ENCODE measurements at regions not wholly inside any gene's neighbourhood (a gene's known extent, or its start where the extent isn't known, plus 50 kb on each side); places are given as distances from the start of the nearest gene placed in this dataset.

DNA sequence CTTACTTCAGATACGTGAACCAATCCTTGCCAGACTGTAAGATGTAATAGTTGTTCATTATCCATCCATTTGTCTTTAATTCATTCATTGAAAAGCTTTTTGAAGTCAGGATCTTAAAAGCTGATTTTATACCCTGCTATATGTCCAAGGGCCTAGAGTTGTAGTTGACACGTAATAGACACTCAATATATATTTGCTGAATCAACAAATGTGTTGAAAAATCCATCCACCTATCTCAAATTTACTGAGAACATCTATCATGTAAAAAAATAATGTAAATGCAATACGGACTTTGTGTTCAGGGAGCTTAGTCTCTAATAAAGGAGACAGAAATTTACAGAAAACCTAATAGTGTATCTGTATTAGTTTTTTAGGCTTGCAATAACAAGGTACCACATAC, 521.0 kb downstream of the METTL15 start:
- Histone ChIP-seq H3K4me1 (ENCODE audit: control insufficient read depth in 1 of 2, insufficient read depth in 2 of 2, low read length in 2 of 2) (no peaks in the 10 kb centered on the region), H3K27me3 (ENCODE audit: low read depth, low read length) (no peaks in the 10 kb centered on the region), H3K9me3 (ENCODE audit: control insufficient read depth in 1 of 2, low read length in 2 of 2) (no peaks in the 10 kb centered on the region)

DNA sequence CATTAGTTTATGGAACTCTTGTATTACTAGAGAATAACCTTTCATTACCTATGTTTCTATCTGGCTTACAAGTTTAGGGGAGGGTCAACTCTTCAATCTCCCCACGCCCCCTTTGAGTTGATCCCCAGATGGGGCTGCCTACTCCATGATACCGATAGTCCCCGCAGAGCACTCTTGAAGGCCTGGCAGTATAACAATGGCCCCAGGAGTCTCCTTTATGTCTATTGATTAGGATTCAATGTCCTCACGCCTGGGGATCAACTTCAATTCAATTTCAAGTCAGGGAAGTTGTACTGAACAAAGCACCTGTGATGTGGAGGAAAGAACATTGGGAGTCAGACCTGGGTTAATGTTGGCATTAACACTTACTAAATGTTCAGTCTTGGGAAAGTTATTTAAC, 520.2 kb downstream of the METTL15 start:
- Histone ChIP-seq H3K27ac (ENCODE audit: low read length) (no peak overlapping the region), H3K4me1 (ENCODE audit: control insufficient read depth in 1 of 2, insufficient read depth in 2 of 2, low read length in 2 of 2) (no peaks in the 10 kb centered on the region), H3K9me3 (ENCODE audit: control insufficient read depth in 1 of 2, low read length in 2 of 2) (no peaks in the 10 kb centered on the region), H3K4me3 (ENCODE audit: low read depth in 1 of 2, low read length in 2 of 2) (no peak overlapping the region), H3K27me3 (ENCODE audit: low read depth, low read length) (no peaks in the 10 kb centered on the region), H3K36me3 (ENCODE audit: control insufficient read depth in 1 of 2, insufficient read depth in 2 of 2, low read length in 2 of 2) (no peaks in the 10 kb centered on the region)

More for the DNA sequence above, 521.0 kb downstream of the METTL15 start:
- Histone ChIP-seq H3K36me3 (ENCODE audit: control insufficient read depth in 1 of 2, insufficient read depth in 2 of 2, low read length in 2 of 2) (no peaks in the 10 kb centered on the region), H3K4me3 (ENCODE audit: low read depth in 1 of 2, low read length in 2 of 2) (no peak overlapping the region), H3K27ac (ENCODE audit: low read length) (no peak overlapping the region)

DNA sequence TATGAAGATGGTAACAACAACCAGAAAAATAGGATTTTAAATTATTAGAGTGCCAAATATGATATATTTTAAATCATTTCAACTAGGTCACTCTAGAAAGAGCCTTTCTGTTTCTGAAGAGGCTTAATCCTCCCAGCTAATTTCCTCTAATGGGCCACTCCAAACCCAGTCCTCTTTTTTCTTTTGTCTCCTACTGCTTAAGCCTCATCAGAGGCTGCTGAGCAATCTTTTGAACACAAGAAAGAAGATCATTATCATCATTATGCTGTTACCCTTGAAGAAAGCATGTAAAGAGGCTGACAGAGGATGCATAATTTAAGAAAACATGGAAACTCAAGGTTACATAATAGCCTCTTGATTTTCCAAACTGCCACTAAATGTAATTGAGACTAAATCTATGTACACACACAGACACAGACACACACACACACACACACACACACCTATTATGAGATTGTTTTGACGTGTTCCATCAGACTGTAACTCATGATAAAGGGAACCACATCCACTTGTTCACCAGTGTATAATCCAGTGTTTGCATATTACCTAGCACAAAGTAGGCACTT, 519.6 kb downstream of the METTL15 start:
- no peaks in the 10 kb centered on the region for H3K27me3 ChIP-seq (ENCODE audit: low read depth, low read length)
- H3K4me1 ChIP-seq (ENCODE audit: control insufficient read depth in 1 of 2, insufficient read depth in 2 of 2, low read length in 2 of 2) = no peaks in the 10 kb centered on the region
- H3K9me3 ChIP-seq (ENCODE audit: control insufficient read depth in 1 of 2, low read length in 2 of 2) = no peaks in the 10 kb centered on the region
- no peak overlapping the region for H3K4me3 ChIP-seq (ENCODE audit: low read depth in 1 of 2, low read length in 2 of 2)
- H3K27ac ChIP-seq (ENCODE audit: low read length) = no peak overlapping the region
- no peaks in the 10 kb centered on the region for H3K36me3 ChIP-seq (ENCODE audit: control insufficient read depth in 1 of 2, insufficient read depth in 2 of 2, low read length in 2 of 2)

DNA sequence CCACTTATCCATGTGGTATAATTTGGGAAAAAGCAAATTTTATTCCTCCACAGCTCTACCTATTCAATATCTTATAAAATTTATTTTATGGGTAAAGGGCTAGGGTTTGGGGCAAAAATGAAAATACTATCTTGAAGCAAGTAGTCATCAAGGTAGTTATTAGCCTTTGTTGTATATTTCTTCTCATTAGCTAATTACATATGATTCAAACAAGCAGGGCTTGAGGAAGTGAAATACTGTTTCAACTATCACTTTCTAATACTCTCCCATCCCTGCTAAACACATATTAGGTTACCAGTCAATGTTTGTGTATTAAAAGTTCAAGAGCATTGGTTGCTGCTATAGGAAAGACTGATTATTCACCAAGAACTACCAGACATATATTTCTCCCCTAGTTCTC, 517.3 kb downstream of the METTL15 start:
- H3K27me3 ChIP-seq (ENCODE audit: low read depth, low read length) = no peaks in the 10 kb centered on the region
- H3K4me1 ChIP-seq (ENCODE audit: control insufficient read depth in 1 of 2, insufficient read depth in 2 of 2, low read length in 2 of 2) = no peaks in the 10 kb centered on the region
- no peaks in the 10 kb centered on the region for H3K9me3 ChIP-seq (ENCODE audit: control insufficient read depth in 1 of 2, low read length in 2 of 2)
- H3K27ac ChIP-seq (ENCODE audit: low read length) = no peak overlapping the region
- H3K4me3 ChIP-seq (ENCODE audit: low read depth in 1 of 2, low read length in 2 of 2) = no peak overlapping the region
- H3K36me3 ChIP-seq (ENCODE audit: control insufficient read depth in 1 of 2, insufficient read depth in 2 of 2, low read length in 2 of 2) = no peaks in the 10 kb centered on the region

DNA sequence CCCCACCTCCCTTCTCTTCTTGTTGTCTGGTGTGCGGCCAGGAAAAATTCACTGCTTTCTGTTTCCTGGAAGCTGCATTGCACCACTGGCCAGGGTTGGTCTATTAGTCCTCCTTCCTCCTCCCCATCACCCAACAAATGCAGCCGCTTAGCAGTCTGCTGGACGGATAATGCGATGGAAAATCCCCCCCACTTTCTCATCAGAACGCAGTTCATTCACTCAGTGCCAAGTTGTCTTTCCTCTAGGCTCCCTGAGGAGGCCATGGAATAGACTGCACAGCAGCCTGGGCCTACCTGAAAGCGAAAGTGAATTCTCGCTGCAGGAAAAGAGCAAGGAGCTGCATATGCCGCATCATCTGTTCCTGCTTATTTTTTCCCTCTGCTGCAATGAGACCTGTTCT, 513.6 kb downstream of the METTL15 start:
- H3K27ac ChIP-seq (ENCODE audit: low read length) = peak overlapping the region; percentile 6
- H3K27me3 ChIP-seq (ENCODE audit: low read depth, low read length) = no peaks in the 10 kb centered on the region
- no peaks in the 10 kb centered on the region for H3K4me1 ChIP-seq (ENCODE audit: control insufficient read depth in 1 of 2, insufficient read depth in 2 of 2, low read length in 2 of 2)
- H3K36me3 ChIP-seq (ENCODE audit: control insufficient read depth in 1 of 2, insufficient read depth in 2 of 2, low read length in 2 of 2) = no peaks in the 10 kb centered on the region
- H3K9me3 ChIP-seq (ENCODE audit: control insufficient read depth in 1 of 2, low read length in 2 of 2) = no peaks in the 10 kb centered on the region
- peak overlapping the region; percentile 34 to 38 for H3K4me3 ChIP-seq (ENCODE audit: low read depth in 1 of 2, low read length in 2 of 2)

DNA sequence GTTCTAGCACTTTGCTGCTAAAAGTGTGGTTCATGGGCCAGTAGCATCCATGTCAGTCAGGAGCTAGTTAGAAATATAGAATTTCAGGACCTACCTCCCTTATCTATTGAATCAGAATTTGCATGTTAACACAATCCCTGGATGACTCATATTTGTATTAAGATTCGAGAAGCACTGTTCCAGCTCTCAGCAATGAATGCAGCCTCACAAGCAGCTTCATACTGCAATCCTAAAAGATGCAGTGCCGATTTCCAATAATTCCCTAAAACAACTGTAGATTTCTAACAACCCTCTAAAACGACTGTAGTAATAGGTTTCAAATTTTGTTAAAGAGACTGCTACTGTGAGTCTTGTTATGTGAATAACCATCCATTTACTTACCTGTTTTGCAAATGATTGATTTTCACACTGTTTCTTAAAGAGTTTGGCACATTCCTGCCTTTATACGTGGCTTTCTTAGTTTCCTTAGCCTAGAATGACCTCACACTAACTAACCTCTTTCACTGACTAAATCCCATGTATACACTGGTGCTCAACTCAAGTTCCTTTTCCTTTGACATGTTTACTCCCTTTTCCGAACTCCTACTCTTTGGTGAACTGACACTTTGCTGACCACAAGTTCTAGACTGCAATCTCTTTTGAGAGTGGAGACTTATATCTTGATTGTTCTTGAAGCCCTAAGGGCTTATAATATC, 511.8 kb downstream of the METTL15 start:
- Histone ChIP-seq H3K4me3 (ENCODE audit: low read depth in 1 of 2, low read length in 2 of 2) (no peak overlapping the region), H3K4me1 (ENCODE audit: control insufficient read depth in 1 of 2, insufficient read depth in 2 of 2, low read length in 2 of 2) (no peaks in the 10 kb centered on the region), H3K9me3 (ENCODE audit: control insufficient read depth in 1 of 2, low read length in 2 of 2) (no peaks in the 10 kb centered on the region), H3K36me3 (ENCODE audit: control insufficient read depth in 1 of 2, insufficient read depth in 2 of 2, low read length in 2 of 2) (no peaks in the 10 kb centered on the region), H3K27me3 (ENCODE audit: low read depth, low read length) (no peaks in the 10 kb centered on the region), H3K27ac (ENCODE audit: low read length) (no peak overlapping the region)

DNA sequence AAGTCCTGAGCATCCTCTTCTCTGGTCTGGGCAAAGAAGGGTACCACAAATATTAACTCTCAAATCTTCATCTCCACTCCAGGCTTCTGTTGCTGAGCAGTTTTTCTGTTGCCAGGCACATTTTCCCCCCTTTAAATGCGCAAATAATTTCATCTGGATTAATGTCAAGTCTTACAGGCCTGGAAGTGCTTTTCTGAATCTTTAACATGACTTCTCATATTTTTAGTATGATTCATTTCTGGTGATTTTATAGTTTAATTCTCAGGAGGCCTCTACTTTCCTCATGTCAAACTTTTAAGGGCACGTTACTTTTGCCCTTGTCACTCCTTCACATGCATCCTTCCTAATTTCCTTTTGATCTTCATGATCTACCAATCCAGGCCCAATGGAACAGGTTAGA, 510.2 kb downstream of the METTL15 start:
- no peak overlapping the region for H3K27ac ChIP-seq (ENCODE audit: low read length)
- no peaks in the 10 kb centered on the region for H3K36me3 ChIP-seq (ENCODE audit: control insufficient read depth in 1 of 2, insufficient read depth in 2 of 2, low read length in 2 of 2)
- H3K27me3 ChIP-seq (ENCODE audit: low read depth, low read length) = no peaks in the 10 kb centered on the region
- no peak overlapping the region for H3K4me3 ChIP-seq (ENCODE audit: low read depth in 1 of 2, low read length in 2 of 2)
- no peaks in the 10 kb centered on the region for H3K4me1 ChIP-seq (ENCODE audit: control insufficient read depth in 1 of 2, insufficient read depth in 2 of 2, low read length in 2 of 2)
- H3K9me3 ChIP-seq (ENCODE audit: control insufficient read depth in 1 of 2, low read length in 2 of 2) = no peaks in the 10 kb centered on the region

DNA sequence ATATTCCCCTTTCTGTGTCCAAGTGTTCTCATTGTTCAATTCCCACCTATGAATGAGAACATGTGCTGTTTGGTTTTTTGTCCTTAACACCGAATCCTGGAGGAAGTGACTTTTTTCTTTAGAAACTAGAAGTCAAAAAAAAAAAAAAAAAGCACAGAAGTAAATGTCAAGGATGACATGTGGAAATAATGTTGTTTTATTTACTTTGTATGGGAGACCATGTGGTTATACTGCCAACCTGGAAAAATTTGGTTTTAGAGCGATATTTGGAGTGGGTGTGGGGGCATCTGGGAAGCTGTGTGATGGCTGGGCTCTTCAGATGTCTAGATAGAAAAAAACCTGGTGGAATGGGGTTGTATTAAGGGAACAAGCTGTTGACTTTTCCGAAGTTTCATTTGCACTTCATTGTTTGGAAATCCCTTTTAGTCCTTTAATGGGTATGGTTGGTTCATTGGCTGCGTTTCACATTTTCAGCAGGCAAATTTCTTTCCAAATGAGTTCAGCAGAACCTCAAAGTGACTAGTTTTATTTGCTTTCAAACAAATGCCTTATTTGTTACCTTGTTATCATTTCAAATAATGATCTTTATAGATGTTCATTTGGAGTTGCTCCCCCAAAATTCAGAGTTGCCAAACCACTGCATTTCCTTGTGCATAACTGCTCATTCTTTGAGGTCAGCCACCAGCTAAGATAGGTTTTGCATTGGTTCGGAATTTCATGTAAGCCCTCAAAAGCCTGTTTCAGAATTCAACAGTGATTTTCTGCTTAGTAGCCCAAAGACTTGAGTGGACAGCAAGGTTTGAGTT, 508.2 kb downstream of the METTL15 start:
- Histone ChIP-seq H3K36me3 (ENCODE audit: control insufficient read depth in 1 of 2, insufficient read depth in 2 of 2, low read length in 2 of 2) (no peaks in the 10 kb centered on the region), H3K27ac (ENCODE audit: low read length) (no peak overlapping the region), H3K4me1 (ENCODE audit: control insufficient read depth in 1 of 2, insufficient read depth in 2 of 2, low read length in 2 of 2) (no peaks in the 10 kb centered on the region), H3K27me3 (ENCODE audit: low read depth, low read length) (no peaks in the 10 kb centered on the region), H3K4me3 (ENCODE audit: low read depth in 1 of 2, low read length in 2 of 2) (no peak overlapping the region), H3K9me3 (ENCODE audit: control insufficient read depth in 1 of 2, low read length in 2 of 2) (no peaks in the 10 kb centered on the region)

DNA sequence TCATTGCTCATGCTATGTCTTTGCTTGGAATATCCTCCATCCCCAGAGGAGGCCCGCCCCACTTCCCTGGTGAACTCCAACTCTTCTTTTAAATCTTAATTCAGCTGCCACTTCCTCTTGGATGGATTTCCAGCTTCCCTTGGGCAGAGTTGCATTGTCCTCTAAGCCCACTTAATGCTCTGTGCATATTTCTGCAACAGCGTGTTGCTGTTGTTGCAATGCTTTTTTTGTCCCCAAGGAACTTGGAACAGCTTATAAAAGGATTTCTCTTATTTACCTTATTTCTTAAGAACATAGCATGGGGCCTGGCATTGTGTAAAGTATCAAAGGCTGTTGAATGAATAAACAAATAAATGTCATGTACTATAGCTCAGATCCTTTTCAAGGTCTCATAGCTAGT, 507.4 kb downstream of the METTL15 start:
- Histone ChIP-seq H3K27ac (ENCODE audit: low read length) (no peak overlapping the region), H3K36me3 (ENCODE audit: control insufficient read depth in 1 of 2, insufficient read depth in 2 of 2, low read length in 2 of 2) (no peaks in the 10 kb centered on the region), H3K9me3 (ENCODE audit: control insufficient read depth in 1 of 2, low read length in 2 of 2) (no peaks in the 10 kb centered on the region), H3K27me3 (ENCODE audit: low read depth, low read length) (no peaks in the 10 kb centered on the region), H3K4me3 (ENCODE audit: low read depth in 1 of 2, low read length in 2 of 2) (no peak overlapping the region), H3K4me1 (ENCODE audit: control insufficient read depth in 1 of 2, insufficient read depth in 2 of 2, low read length in 2 of 2) (no peaks in the 10 kb centered on the region)

DNA sequence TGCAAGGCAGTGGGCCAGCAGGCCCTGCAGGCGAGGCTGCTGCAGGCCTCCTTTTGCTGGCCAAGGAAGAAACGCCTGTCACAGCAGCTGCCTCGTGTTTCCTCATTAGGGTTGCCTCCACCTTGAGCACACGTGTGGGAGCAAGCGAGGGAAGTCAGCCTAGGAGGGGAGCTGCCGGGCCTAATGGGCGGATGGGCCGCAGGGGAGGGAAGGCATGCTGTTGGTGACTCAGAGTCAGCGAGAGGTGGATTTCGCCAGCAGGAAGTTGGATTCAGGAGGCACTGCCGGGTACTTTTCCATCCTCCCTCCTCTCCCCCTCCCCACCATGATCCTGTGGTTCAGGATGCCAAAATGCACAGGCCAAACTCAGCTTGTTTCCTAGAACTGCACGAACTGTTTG, 498.7 kb downstream of the METTL15 start:
- no peaks in the 10 kb centered on the region for H3K36me3 ChIP-seq (ENCODE audit: control insufficient read depth in 1 of 2, insufficient read depth in 2 of 2, low read length in 2 of 2)
- no peaks in the 10 kb centered on the region for H3K4me1 ChIP-seq (ENCODE audit: control insufficient read depth in 1 of 2, insufficient read depth in 2 of 2, low read length in 2 of 2)
- no peaks in the 10 kb centered on the region for H3K9me3 ChIP-seq (ENCODE audit: control insufficient read depth in 1 of 2, low read length in 2 of 2)
- H3K4me3 ChIP-seq (ENCODE audit: low read depth in 1 of 2, low read length in 2 of 2) = no peak overlapping the region
- no peaks in the 10 kb centered on the region for H3K27me3 ChIP-seq (ENCODE audit: low read depth, low read length)
- H3K27ac ChIP-seq (ENCODE audit: low read length) = no peak overlapping the region

DNA sequence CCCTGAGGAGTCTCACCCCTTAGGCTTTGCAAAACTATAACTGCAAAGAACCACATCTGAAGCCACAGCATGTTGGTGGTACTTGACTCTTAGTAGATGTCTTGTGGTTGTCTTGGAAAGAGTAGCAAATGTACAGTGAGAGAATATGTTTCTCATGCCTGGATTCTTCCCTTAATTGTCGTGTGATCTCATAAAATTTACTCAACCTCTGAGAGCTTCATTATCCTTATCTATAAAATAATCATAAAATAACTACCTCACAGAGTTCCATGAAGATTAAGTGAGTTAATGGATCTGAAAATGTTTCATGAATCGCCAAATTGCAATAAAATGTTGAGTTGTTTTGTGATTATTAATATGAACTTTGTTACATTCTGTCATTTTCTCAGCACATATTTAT, 491.5 kb downstream of the METTL15 start:
- Histone ChIP-seq H3K4me1 (ENCODE audit: control insufficient read depth in 1 of 2, insufficient read depth in 2 of 2, low read length in 2 of 2) (no peaks in the 10 kb centered on the region), H3K9me3 (ENCODE audit: control insufficient read depth in 1 of 2, low read length in 2 of 2) (no peaks in the 10 kb centered on the region), H3K27me3 (ENCODE audit: low read depth, low read length) (no peaks in the 10 kb centered on the region), H3K36me3 (ENCODE audit: control insufficient read depth in 1 of 2, insufficient read depth in 2 of 2, low read length in 2 of 2) (no peaks in the 10 kb centered on the region), H3K4me3 (ENCODE audit: low read depth in 1 of 2, low read length in 2 of 2) (no peak overlapping the region), H3K27ac (ENCODE audit: low read length) (no peak overlapping the region)
